IPS-18a (cell line): ENCODE measurements at regions not wholly inside any gene's neighbourhood (a gene's known extent, or its start where the extent isn't known, plus 50 kb on each side); places are given as distances from the start of the nearest gene placed in this dataset.
"Not testable (repeated sequence)": the region's sequence is repeated elsewhere in the genome, so short reads cannot be mapped to it uniquely, and the experiment has no call there.

Experiments used
- H3K27ac ChIP-seq: one replicate; pipeline ENCODE4 v1.5.1; 2013; ENCODE audit warnings: low read length
- H3K27me3 ChIP-seq: one replicate; pipeline ENCODE4 v1.6.1; 2013; ENCODE audit warnings: mild to moderate bottlenecking, low read length; ENCODE audit not compliant: control insufficient read depth, insufficient read depth
- H3K36me3 ChIP-seq: one replicate; pipeline ENCODE4 v1.6.1; 2013; ENCODE audit warnings: low read depth, low read length; ENCODE audit not compliant: control insufficient read depth
- H3K4me1 ChIP-seq: one replicate; pipeline ENCODE4 v1.6.1; 2013; ENCODE audit warnings: low read depth, low read length; ENCODE audit not compliant: control insufficient read depth
- H3K4me3 ChIP-seq: one replicate; pipeline ENCODE4 v1.5.1; 2013; ENCODE audit warnings: low read length
- H3K9ac ChIP-seq: one replicate; pipeline ENCODE4 v1.6.1; 2013; ENCODE audit warnings: mild to moderate bottlenecking, low read length, moderate library complexity
- H3K9me3 ChIP-seq: one replicate; pipeline ENCODE4 v1.6.1; 2013; ENCODE audit warnings: low read depth, low read length; ENCODE audit not compliant: control insufficient read depth

DNA sequence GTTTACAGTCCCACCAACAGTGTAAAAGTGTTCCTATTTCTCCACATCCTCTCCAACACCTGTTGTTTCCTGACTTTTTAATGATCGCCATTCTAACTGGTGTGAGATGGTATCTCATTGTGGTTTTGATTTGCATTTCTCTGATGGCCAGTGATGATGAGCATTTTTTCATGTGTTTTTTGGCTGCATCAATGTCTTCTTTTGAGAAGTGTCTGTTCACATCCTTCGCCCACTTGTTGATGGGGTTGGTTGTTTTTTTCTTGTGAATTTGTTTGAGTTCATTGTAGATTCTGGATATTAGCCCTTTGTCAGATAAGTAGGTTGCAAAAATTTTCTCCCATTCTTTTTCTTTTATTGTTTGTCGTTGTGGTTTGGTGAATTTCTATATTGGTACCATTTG is 242.5 kb downstream of the LRIG3 start:
- not testable (repeated sequence) for H3K9ac ChIP-seq, H3K36me3 ChIP-seq, H3K9me3 ChIP-seq, H3K4me1 ChIP-seq, H3K27ac ChIP-seq, H3K4me3 ChIP-seq, H3K27me3 ChIP-seq

DNA sequence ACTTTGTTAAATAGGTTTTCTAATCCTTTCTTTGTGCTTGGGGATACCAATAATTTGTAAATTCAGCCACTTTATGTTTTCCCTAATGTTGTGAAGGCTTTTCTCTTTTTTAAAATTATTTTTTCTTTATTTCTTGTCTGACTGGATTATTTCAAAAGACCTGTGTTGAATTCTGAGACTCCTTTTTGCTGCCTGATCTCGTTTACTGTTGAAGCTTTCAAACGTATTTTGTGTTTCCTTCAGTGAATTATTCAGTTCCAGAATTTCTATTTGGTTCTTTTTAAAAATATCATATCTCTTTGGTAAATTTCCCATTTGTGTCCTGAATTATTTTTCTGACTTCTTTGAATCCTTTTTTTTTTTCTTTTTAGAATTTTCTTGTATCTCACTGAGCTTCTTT is 241.6 kb downstream of the LRIG3 start:
- no peaks in the 10 kb centered on the region for H3K4me1 ChIP-seq
- no peak overlapping the region for H3K27ac ChIP-seq
- no peaks in the 10 kb centered on the region for H3K36me3 ChIP-seq
- H3K9ac ChIP-seq, result no peak overlapping the region
- H3K9me3 ChIP-seq, result peaks cover 2% of the 10 kb centered on the region
- no peaks in the 10 kb centered on the region for H3K27me3 ChIP-seq
- H3K4me3 ChIP-seq, result no peak overlapping the region

DNA sequence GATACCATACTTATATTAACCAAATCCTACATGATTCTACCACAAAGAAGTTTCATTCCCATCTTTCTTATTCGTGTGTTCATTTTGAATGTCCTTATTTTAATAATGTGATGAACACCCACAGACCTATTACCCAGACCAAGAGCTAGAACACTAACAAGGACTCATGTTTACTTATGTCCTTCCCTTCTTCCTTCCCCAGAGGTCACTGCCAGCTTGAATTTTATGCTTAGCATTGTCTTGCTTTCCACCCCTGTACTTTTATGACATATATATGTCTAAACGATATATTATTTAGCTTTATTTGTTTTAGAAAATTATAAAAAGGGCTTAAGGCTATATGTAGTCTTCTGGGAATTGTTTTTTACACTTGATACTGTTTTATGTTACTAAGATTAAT is 238.6 kb downstream of the LRIG3 start:
- H3K4me1 ChIP-seq, result no peaks in the 10 kb centered on the region
- peaks cover 2% of the 10 kb centered on the region for H3K9me3 ChIP-seq
- H3K4me3 ChIP-seq, result no peak overlapping the region
- H3K36me3 ChIP-seq, result no peaks in the 10 kb centered on the region
- H3K27me3 ChIP-seq, result no peaks in the 10 kb centered on the region
- no peak overlapping the region for H3K9ac ChIP-seq
- H3K27ac ChIP-seq, result no peak overlapping the region

DNA sequence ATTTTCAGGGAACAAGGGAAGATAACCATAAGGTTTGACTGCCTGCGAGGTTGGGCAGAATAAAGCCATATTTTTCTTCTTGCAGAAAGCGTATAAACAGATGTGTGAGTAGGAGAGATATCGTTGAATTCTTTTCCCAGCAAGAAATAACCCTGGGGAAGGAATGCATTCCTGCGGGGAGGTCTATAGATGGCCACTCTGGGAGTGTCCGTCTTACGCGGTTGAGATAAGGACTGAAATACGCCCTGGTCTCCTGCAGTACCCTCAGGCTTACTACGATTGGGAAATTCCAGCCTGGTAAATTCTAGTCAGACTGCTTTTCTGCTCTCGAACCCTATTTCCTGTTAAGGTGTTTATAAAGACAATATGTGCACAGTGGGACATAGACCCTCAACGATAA is 225.0 kb downstream of the LRIG3 start:
- no peaks in the 10 kb centered on the region for H3K36me3 ChIP-seq
- no peaks in the 10 kb centered on the region for H3K27me3 ChIP-seq
- no peak overlapping the region for H3K27ac ChIP-seq
- no peak overlapping the region for H3K9ac ChIP-seq
- H3K4me1 ChIP-seq, result no peaks in the 10 kb centered on the region
- H3K4me3 ChIP-seq, result no peak overlapping the region
- peaks cover 3% of the 10 kb centered on the region for H3K9me3 ChIP-seq

DNA sequence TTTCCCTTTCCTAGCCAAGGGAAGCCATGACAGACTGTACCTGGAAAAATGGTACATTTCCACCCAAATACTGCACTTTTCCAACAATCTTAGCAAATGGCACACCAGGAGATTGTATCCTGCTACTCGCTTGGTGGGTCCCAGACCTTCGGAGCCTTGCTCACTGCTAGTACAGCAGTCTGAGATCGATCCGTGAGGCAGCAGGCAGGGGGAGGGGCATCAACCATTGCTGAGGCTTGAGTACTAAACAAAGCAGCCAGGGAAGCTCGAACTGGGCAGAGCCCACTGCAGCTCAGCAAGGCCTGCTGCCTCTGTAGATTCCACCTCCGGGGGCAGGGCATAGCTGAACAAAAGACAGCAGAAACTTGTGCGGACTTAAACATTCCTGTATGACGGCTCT is 218.8 kb downstream of the LRIG3 start:
- H3K4me1 ChIP-seq, result no peaks in the 10 kb centered on the region
- no peaks in the 10 kb centered on the region for H3K36me3 ChIP-seq
- no peaks in the 10 kb centered on the region for H3K9me3 ChIP-seq
- no peak overlapping the region for H3K9ac ChIP-seq
- no peak overlapping the region for H3K4me3 ChIP-seq
- H3K27ac ChIP-seq, result no peak overlapping the region
- no peaks in the 10 kb centered on the region for H3K27me3 ChIP-seq

DNA sequence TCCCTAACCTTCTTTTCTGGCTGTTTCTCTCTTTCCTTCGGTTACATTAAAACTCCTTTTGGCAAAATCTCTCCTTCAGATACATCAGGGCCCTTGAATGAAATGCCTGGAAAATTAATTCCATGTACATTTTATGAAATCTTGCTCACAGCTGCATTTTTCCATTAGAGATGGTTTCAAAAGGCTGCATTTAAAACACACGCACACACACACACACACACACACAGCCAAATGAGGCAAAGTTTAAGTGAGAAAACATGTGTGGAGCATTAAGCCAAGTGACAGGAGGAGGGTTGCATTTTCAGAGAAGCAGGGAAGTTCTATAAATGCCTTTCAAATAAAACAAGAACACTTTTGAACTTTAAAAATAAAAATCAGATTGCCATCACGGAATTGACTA is 216.4 kb downstream of the LRIG3 start:
- H3K9me3 ChIP-seq, result no peaks in the 10 kb centered on the region
- H3K4me3 ChIP-seq, result no peak overlapping the region
- H3K27me3 ChIP-seq, result no peaks in the 10 kb centered on the region
- H3K4me1 ChIP-seq, result no peaks in the 10 kb centered on the region
- H3K27ac ChIP-seq, result no peak overlapping the region
- H3K36me3 ChIP-seq, result no peaks in the 10 kb centered on the region
- no peak overlapping the region for H3K9ac ChIP-seq

DNA sequence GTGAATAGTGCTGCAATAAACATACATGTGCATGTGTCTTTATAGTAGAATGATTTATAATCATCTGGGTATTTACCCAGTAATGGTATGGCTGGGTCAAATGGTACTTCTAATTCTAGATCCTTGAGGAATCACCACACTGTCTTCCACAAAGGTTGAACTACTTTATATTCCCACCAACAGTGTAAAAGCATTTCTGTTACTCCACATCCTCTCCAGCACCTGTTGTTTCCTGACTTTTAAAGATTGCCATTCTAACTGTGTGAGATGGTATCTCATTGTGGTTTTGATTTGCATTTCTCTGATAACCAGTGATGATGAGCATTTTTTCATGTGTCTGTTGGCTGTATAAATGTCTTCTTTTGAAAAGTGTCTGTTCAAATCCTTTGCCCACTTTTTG is 215.5 kb downstream of the LRIG3 start:
- not testable (repeated sequence) for H3K27me3 ChIP-seq, H3K36me3 ChIP-seq, H3K9me3 ChIP-seq, H3K4me1 ChIP-seq, H3K9ac ChIP-seq, H3K4me3 ChIP-seq, H3K27ac ChIP-seq

DNA sequence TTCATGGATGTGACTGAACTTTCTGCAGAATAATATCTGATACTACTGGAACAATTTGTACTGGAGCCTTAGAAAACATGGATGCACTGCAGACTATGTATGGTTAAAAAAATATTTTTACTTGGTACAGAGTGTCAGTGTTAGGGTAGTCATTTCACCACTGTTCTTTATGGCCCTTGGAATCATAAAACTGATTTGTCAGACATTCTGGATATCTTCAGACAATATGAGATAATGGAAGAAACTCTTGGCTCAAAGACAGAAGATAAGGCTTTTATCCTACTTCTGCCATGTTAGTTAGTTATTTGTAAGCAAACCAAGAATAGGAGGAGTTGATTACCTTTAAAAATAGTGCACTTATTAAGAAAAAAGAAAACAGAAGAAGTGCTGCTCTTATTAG is 209.4 kb downstream of the LRIG3 start:
- peaks cover 15% of the 10 kb centered on the region for H3K4me1 ChIP-seq
- H3K9me3 ChIP-seq, result peaks cover 6% of the 10 kb centered on the region
- H3K36me3 ChIP-seq, result no peaks in the 10 kb centered on the region
- H3K9ac ChIP-seq, result no peak overlapping the region
- H3K27ac ChIP-seq, result no peak overlapping the region
- H3K27me3 ChIP-seq, result no peaks in the 10 kb centered on the region
- no peak overlapping the region for H3K4me3 ChIP-seq

DNA sequence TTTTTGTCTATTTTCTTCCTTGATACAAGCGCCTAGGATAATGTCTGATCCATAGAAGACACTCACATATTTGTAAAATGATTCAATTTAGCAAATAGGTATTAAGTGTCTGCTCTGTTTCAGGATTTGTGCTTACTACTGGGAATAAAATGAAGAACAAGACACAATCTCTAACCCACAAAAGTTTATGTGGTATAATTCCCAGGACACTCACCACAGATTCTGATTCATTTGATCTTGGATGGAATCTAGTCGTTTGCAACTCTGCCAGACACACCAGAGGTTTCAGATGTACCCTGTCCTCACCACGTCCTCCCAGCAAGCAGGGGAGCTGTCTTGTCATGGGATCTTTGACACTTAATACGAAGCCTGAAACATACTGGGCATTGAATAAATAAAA is 208.3 kb downstream of the LRIG3 start:
- H3K4me1 ChIP-seq, result peaks cover 15% of the 10 kb centered on the region
- peaks cover 6% of the 10 kb centered on the region for H3K9me3 ChIP-seq
- no peak overlapping the region for H3K27ac ChIP-seq
- no peak overlapping the region for H3K9ac ChIP-seq
- H3K27me3 ChIP-seq, result no peaks in the 10 kb centered on the region
- no peaks in the 10 kb centered on the region for H3K36me3 ChIP-seq
- H3K4me3 ChIP-seq, result no peak overlapping the region

DNA sequence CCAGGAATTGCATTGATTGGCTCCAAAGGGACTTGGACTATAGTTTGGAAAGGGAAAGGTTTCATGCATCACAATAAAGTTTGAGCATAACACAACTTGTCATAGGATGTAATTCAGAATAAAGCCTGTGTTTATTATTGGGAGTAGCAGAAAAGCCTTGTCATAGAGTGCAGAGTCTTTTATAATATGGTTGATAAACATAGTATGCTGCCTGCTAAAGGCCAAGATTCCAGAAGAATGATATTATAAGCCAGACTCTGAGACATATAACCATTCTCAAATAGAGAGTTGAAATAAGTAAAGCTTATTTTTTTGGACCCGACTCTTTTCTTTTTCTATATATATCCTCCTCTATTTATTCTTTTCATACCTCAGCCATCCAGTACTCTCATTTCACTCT is 207.3 kb downstream of the LRIG3 start:
- Histone ChIP-seq H3K4me1 (peaks cover 15% of the 10 kb centered on the region), H3K9me3 (peaks cover 6% of the 10 kb centered on the region), H3K27me3 (no peaks in the 10 kb centered on the region), H3K36me3 (no peaks in the 10 kb centered on the region), H3K27ac (no peak overlapping the region), H3K9ac (no peak overlapping the region), H3K4me3 (no peak overlapping the region)

DNA sequence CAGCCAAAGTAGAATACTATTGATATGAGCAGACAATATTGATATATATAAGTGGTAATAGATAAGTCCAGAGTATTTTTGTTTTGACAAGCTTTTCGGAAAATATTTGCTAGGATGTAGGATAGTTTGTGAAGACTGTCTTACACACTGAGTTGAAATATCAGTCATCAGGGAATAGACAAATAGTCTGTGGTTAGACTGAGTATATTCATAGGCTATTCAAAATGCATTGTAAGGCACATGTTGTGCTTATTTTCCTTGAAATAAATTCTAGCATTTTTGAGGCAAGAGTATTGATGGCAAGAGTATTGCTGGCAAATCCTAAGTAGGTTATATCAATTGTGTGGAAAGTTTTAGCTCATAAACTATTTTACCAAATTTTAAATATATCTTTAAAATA is 201.1 kb downstream of the LRIG3 start:
- no peaks in the 10 kb centered on the region for H3K4me1 ChIP-seq
- H3K9me3 ChIP-seq, result peaks cover 4% of the 10 kb centered on the region
- no peak overlapping the region for H3K9ac ChIP-seq
- H3K4me3 ChIP-seq, result no peak overlapping the region
- H3K27me3 ChIP-seq, result no peaks in the 10 kb centered on the region
- H3K36me3 ChIP-seq, result no peaks in the 10 kb centered on the region
- H3K27ac ChIP-seq, result no peak overlapping the region

DNA sequence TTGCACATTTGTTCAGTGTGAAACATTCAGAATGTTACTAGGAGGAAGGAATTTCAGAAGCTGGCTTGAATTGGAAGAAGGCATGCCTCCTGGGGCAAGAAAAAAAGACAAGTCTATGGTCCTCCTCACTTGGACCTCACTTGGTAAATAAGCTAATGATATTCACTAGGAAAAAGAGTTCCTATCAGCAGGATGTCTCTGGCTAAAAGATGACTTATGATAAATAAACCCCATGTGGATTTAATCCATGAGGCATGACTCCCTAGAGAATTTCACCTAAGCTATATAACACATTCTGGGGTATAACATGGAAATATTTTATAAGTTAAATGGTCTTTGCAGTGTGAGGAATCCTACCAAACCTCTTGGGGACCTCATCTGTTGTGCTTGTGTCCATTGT is 199.9 kb downstream of the LRIG3 start:
- H3K36me3 ChIP-seq, result no peaks in the 10 kb centered on the region

More for the DNA sequence above, 199.9 kb downstream of the LRIG3 start:
- H3K9ac ChIP-seq, result no peak overlapping the region
- H3K9me3 ChIP-seq, result no peaks in the 10 kb centered on the region
- H3K4me3 ChIP-seq, result no peak overlapping the region
- H3K27me3 ChIP-seq, result no peaks in the 10 kb centered on the region
- no peaks in the 10 kb centered on the region for H3K4me1 ChIP-seq
- no peak overlapping the region for H3K27ac ChIP-seq
